Endothelial cell of umbilical vein (primary cell): ENCODE measurements at regions not wholly inside any gene's neighbourhood (a gene's known extent, or its start where the extent isn't known, plus 50 kb on each side); places are given as distances from the start of the nearest gene placed in this dataset.

Experiments
- BruUV-seq: library from RNA; stranded (reverse); fragments of 400-500 nt; replicated peaks from 2 replicates; lab custom pipeline; 2021; lab: Mats Ljungman, UMichigan
- CTCF ChIA-PET: fragments of 300-600, 350-600 bp; sonication (Branson Sonifier 250); formaldehyde crosslinking; loops from one replicate; lab custom pipeline; 2021; ENCODE audit warnings: antibody characterized with exemption, inconsistent platforms; lab: Charles Lee
- POLR2A ChIA-PET: fragments of 300-600, 350-600 bp; sonication (Branson Sonifier 250); formaldehyde crosslinking; loops from one replicate; lab custom pipeline; 2021; ENCODE audit warnings: antibody characterized with exemption, inconsistent platforms; lab: Charles Lee
- DNase-seq: peaks from one replicate; pipeline ENCODE4 v3.0.0-alpha.2; 2011; ENCODE audit warnings: low read depth, low spot score
- FAIRE-seq: peaks from 2 replicates; lab custom pipeline; 2011; peaks lifted over from hg19 to GRCh38; lab: Jason Lieb, UNC
- H2AFZ ChIP-seq: 2 replicates; pipeline ENCODE4 v1.6.0; 2012; ENCODE audit warnings: low read depth, low read length, control low read depth, inconsistent platforms
- H3K27ac ChIP-seq: 2 replicates; pipeline ENCODE4 v1.5.1; 2011; ENCODE audit warnings: low read depth, mild to moderate bottlenecking, control low read depth, low read length, moderate library complexity; ENCODE audit not compliant: insufficient read depth
- H3K27me3 ChIP-seq, 2 experiments: 2 replicates each; pipeline versions ENCODE4 v1.6.0 to v1.6.1; 2011; ENCODE audit warnings: low read length in 2 of 2, mixed read lengths in 1 of 2; ENCODE audit not compliant: control insufficient read depth in 2 of 2, insufficient read depth in 2 of 2
- H3K36me3 ChIP-seq, 2 experiments: 2 replicates in 1 of 2; 3 replicates in 1 of 2; pipeline ENCODE4 v1.5.1; 2011; ENCODE audit warnings: low read length in 2 of 2, mild to moderate bottlenecking in 1 of 2, moderate library complexity in 1 of 2; ENCODE audit not compliant: control insufficient read depth in 2 of 2, insufficient read depth in 2 of 2; ENCODE audit errors: extremely low read depth in 1 of 2
- H3K4me1 ChIP-seq: 3 replicates; pipeline ENCODE4 v1.5.1; 2011; ENCODE audit warnings: mild to moderate bottlenecking, low read length; ENCODE audit not compliant: control insufficient read depth, insufficient read depth; ENCODE audit errors: extremely low read depth
- H3K4me2 ChIP-seq: 2 replicates; pipeline ENCODE4 v1.6.1; 2011; ENCODE audit warnings: low read length, control low read depth, mixed read lengths; ENCODE audit not compliant: insufficient read depth
- H3K4me3 ChIP-seq, 3 experiments: fragments of 200-600 bp in 1 of 3; sonication (generic), shearing (Covaris generic) in 1 of 3; replicated peaks in 1 of 3; 2 replicates each; pipeline ENCODE4 v1.5.1; 2011 to 2016; ENCODE audit warnings: control low read depth in 3 of 3, low read length in 3 of 3, mild to moderate bottlenecking in 2 of 3, inconsistent platforms in 1 of 3, low read depth in 1 of 3, moderate library complexity in 1 of 3; ENCODE audit not compliant: insufficient read depth in 1 of 3
- H3K79me2 ChIP-seq: 2 replicates; pipeline ENCODE4 v1.6.0; 2012; ENCODE audit warnings: low read length, inconsistent platforms; ENCODE audit not compliant: control insufficient read depth, insufficient read depth
- H3K9ac ChIP-seq: replicated peaks from 2 replicates; pipeline ENCODE3; 2011; ENCODE audit warnings: low read length, control low read depth; ENCODE audit not compliant: insufficient read depth; ENCODE audit errors: extremely low read depth
- H3K9me1 ChIP-seq: replicated peaks from 3 replicates; pipeline ENCODE4 v1.6.0; 2011; ENCODE audit warnings: mild to moderate bottlenecking, low read length; ENCODE audit not compliant: control insufficient read depth, insufficient read depth; ENCODE audit errors: extremely low read depth
- H3K9me3 ChIP-seq: replicated peaks from 2 replicates; pipeline ENCODE4 v1.5.1; 2012; ENCODE audit warnings: low read length, inconsistent platforms; ENCODE audit not compliant: control insufficient read depth, insufficient read depth
- H4K20me1 ChIP-seq: replicated peaks from 2 replicates; pipeline ENCODE3; 2011; ENCODE audit warnings: mild to moderate bottlenecking, low read length; ENCODE audit not compliant: control insufficient read depth, insufficient read depth; ENCODE audit errors: extremely low read depth
- EZH2 ChIP-seq: IDR thresholded peaks from 2 replicates; pipeline ENCODE4 v1.6.1; 2012; ENCODE audit warnings: borderline replicate concordance, low read depth, mild to moderate bottlenecking, moderate library complexity, low read length, inconsistent platforms; ENCODE audit not compliant: severe bottlenecking
- FOS ChIP-seq: IDR thresholded peaks from 2 replicates; pipeline ENCODE4 v1.6.1; 2011; ENCODE audit warnings: mild to moderate bottlenecking, low read length, moderate library complexity, borderline replicate concordance; ENCODE audit not compliant: insufficient read depth
- JUN ChIP-seq: IDR thresholded peaks from 2 replicates; pipeline ENCODE4 v1.6.1; 2011; ENCODE audit warnings: borderline replicate concordance, low read depth; ENCODE audit not compliant: insufficient read length, insufficient read depth
- MYC ChIP-seq: IDR thresholded peaks from one replicate; pipeline ENCODE4 v1.6.1; 2011; ENCODE audit warnings: mild to moderate bottlenecking, low read depth, low read length
- POLR2A ChIP-seq: IDR thresholded peaks from 2 replicates; pipeline ENCODE4 v1.6.1; 2012; ENCODE audit warnings: low read depth, mild to moderate bottlenecking, control low read depth, low read length
- POLR2AphosphoS5 ChIP-seq: IDR thresholded peaks from 2 replicates; pipeline ENCODE4 v1.6.1; 2012; ENCODE audit warnings: low read depth, mild to moderate bottlenecking, control low read depth, low read length, moderate library complexity; ENCODE audit not compliant: insufficient read depth
- dilution Hi-C: fragments of 300-500 bp; cut with MboI; formaldehyde crosslinking; loops from one replicate; pipeline ENCODE4 v1.15.0; 2019; ENCODE audit warnings: low sequenced_read_pairs; ENCODE audit not compliant: extremely low pct_ligation_motif_present
- intact Hi-C: fragments of 100-400 bp; cut with micrococcal nuclease; formaldehyde crosslinking; loops from one replicate; pipeline ENCODE4 v1.10.0; 2022
- TF ChIP-seq, protein P1 (sequence below), 2 donors: IDR thresholded peaks; 1 replicate in 1 of 2; 2 replicates in 1 of 2; pipeline ENCODE4 v1.5.1; 2011; ENCODE audit warnings: low read length in 2 of 2, mild to moderate bottlenecking in 2 of 2, moderate library complexity in 2 of 2, control low read depth in 1 of 2, inconsistent platforms in 1 of 2, low read depth in 1 of 2; ENCODE audit not compliant: insufficient read depth in 1 of 2; ENCODE audit errors: extremely low read depth in 1 of 2

DNA sequence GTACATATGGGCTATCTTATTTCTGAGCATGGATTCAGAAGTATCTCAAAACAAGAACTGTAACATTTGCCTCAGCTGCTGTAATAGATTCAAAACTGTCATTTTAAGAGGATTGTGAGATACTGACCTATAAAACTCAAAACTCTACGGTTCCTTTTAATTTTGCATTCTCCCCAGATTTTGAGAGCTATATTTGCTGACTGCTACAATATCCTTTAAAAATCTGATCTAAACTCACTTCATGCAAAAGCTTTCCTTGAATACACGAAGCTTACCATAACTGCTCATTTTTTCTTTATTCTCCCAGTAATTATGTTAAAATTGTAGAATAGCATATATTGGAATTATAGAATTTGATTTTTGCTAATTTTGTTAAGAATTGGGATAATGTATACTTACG lies 158.7 kb upstream of the ROBO1 start:
- TF ChIP-seq FOS (no peak), EZH2 (no peak), POLR2A (no peak), MYC (no peak), POLR2AphosphoS5 (no peak), JUN (no peak)
- TF ChIP-seq, protein P1, sequence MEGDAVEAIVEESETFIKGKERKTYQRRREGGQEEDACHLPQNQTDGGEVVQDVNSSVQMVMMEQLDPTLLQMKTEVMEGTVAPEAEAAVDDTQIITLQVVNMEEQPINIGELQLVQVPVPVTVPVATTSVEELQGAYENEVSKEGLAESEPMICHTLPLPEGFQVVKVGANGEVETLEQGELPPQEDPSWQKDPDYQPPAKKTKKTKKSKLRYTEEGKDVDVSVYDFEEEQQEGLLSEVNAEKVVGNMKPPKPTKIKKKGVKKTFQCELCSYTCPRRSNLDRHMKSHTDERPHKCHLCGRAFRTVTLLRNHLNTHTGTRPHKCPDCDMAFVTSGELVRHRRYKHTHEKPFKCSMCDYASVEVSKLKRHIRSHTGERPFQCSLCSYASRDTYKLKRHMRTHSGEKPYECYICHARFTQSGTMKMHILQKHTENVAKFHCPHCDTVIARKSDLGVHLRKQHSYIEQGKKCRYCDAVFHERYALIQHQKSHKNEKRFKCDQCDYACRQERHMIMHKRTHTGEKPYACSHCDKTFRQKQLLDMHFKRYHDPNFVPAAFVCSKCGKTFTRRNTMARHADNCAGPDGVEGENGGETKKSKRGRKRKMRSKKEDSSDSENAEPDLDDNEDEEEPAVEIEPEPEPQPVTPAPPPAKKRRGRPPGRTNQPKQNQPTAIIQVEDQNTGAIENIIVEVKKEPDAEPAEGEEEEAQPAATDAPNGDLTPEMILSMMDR (IDR thresholded peaks at IDR 0.05; ENCODE audit: extremely low read depth in 1 of 2, insufficient read depth in 1 of 2, low read depth in 1 of 2, low read length in 2 of 2): no peak
- no peak overlapping the region for H3K4me2 ChIP-seq
- no peak overlapping the region for H3K27ac ChIP-seq
- ChIA-PET CTCF (interaction anchor here (0.6 to 0.7 kb wide), 2 partner anchors 11 to 13 kb away, joined by 3 to 4 read pairs; no protein-coding TSS in a partner anchor), POLR2A (no interaction called here)
- H4K20me1 ChIP-seq: no peaks in the 10 kb centered on the region
- DNase-seq (no peak), FAIRE-seq (no peak)
- no peaks in the 10 kb centered on the region for H3K9me1 ChIP-seq
- BruUV-seq: no TSS peak
- intact Hi-C loops: no loop called here
- dilution Hi-C loops: no loop called here
- no peak overlapping the region for H3K4me3 ChIP-seq
- no peaks in the 10 kb centered on the region for H3K9me3 ChIP-seq
- H3K4me1 ChIP-seq: peaks cover 4% of the 10 kb centered on the region
- H3K36me3 ChIP-seq: no peaks in the 10 kb centered on the region
- no peaks in the 10 kb centered on the region for H3K79me2 ChIP-seq
- no peak overlapping the region for H3K9ac ChIP-seq
- no peaks in the 10 kb centered on the region for H3K27me3 ChIP-seq
- H2AFZ ChIP-seq: no peak overlapping the region

DNA sequence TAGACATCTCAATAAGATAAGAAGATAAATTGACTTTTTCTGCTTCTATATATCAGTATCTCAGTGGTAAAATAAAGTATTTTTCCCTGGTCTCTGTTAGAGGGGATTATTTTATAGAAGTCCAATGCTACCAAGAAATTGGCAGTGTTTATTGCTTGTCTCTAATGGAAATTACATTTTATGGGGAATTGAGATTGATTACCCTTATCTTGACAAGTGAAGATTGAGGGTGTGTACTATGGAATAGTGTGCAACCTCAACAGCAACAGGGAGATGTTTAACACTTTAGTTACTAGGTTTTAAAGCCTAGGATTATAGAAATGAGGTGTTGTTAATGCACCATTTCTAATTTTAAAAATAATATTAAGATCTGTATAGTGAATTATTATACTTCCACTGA lies 154.8 kb upstream of the ROBO1 start:
- Histone ChIP-seq H4K20me1 (no peaks in the 10 kb centered on the region), H3K4me2 (no peak overlapping the region), H3K4me1 (peaks cover 4% of the 10 kb centered on the region), H2AFZ (no peak overlapping the region), H3K9me3 (no peaks in the 10 kb centered on the region), H3K36me3 (no peaks in the 10 kb centered on the region), H3K79me2 (no peaks in the 10 kb centered on the region), H3K9ac (no peak overlapping the region), H3K9me1 (no peaks in the 10 kb centered on the region), H3K4me3 (no peak overlapping the region), H3K27me3 (no peaks in the 10 kb centered on the region), H3K27ac (no peak overlapping the region)
- no TSS peak for BruUV-seq
- no peak for TF ChIP-seq EZH2
- TF ChIP-seq FOS: no peak
- TF ChIP-seq POLR2AphosphoS5: no peak
- TF ChIP-seq MYC: no peak
- no peak for TF ChIP-seq JUN
- TF ChIP-seq, protein P1 (IDR thresholded peaks at IDR 0.05; ENCODE audit: extremely low read depth in 1 of 2, insufficient read depth in 1 of 2, low read depth in 1 of 2, low read length in 2 of 2): no peak
- dilution Hi-C loops: no loop called here
- intact Hi-C loops: no loop called here
- CTCF ChIA-PET: no interaction called here
- POLR2A ChIA-PET: no interaction called here
- no peak for FAIRE-seq
- no peak for DNase-seq
